GF-D8 (cell line): ENCODE measurements at regions not wholly inside any gene's neighbourhood (a gene's known extent, or its start where the extent isn't known, plus 50 kb on each side); places are given as distances from the start of the nearest gene placed in this dataset.

ENCODE experiments used
- DNase-seq: peaks from one replicate; lab custom pipeline; 2025; lab: John Stamatoyannopoulos, UW

DNA sequence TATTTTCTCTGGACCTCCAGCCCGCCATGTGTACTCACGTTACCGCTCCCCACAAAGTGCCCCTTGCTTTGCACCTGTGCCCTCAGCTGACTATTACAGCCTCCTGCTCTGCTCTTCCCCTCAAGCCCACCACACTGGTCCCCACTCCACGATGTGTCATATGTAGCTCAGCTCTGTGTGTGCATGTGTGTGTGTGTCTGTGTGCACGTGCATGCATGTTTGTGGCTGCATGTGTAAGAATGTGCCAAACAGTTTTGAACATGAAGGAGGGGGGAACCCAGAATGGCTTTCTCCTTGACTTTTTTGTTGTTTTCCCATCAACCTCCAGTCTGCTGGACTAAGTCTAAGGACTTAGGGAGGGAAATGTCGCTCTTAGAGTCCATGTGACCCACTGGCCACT is 54.8 kb upstream of the BTRC start:
- DNase-seq, result no peak

DNA sequence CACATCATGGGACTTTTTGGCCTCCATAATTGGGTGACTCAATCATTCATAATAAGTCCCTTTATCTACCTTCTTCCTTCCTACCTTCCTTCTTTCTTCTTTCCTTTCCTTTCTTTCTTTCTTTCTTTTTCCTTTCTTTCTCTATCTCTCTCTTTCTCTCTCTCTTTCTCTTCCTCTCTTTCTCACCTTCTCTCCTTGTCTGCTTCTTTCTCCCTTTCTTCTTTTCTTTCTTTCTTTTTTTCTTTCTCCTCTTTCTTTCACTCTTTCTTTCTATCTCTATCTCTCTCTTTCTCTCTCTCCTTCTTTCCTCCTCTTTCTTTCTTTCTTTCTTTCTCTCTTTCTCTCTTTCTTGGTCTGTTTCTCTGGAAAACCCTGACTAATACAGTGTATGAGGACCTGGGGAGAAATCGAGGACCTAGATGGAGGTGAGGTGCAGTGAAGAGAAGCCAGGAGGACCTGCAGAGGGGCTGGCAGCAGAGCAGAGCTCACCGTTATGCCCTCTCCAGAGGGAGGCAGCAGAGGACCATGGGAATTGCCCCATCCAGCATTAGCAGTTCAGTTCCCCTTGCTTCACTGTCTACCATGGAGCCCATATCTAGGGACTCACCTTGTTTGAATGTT is 52.7 kb upstream of the BTRC start:
- DNase-seq, result peak; percentile 23

GRCh38 chr10:101303087-101303703 is 50.8 kb upstream of the BTRC start:
- no peak for DNase-seq
